Keratinocyte (primary cell): ENCODE measurements at regions not wholly inside any gene's neighbourhood (a gene's known extent, or its start where the extent isn't known, plus 50 kb on each side); places are given as distances from the start of the nearest gene placed in this dataset.

Experiments used
- CTCF ChIP-seq, 3 experiments: IDR thresholded peaks in 1 of 3; conservative IDR thresholded peaks in 1 of 3; optimal IDR thresholded peaks in 1 of 3; 2 replicates in 2 of 3; 3 replicates in 1 of 3; pipeline versions ENCODE3 to v1.5.1; 2011; ENCODE audit warnings: low read length in 3 of 3, mild to moderate bottlenecking in 3 of 3, moderate library complexity in 2 of 3, control low read depth in 1 of 3, inconsistent platforms in 1 of 3; ENCODE audit not compliant: insufficient read depth in 2 of 3; ENCODE audit errors: extremely low read depth in 1 of 3
- EZH2 ChIP-seq: IDR thresholded peaks from one replicate; pipeline ENCODE4 v1.6.1; 2012; ENCODE audit warnings: inconsistent platforms, mild to moderate bottlenecking, low read length, moderate library complexity

DNA sequence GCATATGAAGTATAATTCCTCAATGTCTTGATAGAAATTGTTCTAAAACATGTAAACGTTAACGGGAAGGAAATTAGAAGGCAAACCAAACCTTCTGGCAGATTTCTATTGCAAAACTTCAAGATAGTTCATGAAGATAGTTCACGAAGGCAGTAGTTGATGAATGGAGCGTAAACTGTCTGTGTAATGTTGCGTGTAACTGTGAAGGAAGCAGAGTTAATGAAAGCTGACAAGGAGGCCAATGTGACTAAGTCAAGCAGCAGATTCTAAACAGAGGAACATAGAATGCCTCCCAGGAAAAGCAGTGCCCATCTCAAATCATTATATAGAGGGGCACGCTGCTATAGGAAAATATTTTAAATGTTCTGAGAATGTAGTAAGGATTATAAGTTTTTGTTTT, 659.7 kb upstream of the IGFBP3 start:
- TF ChIP-seq EZH2 (no peak), CTCF (optimal IDR thresholded peaks at IDR 0.05 in 1 of 3, IDR thresholded peaks at IDR 0.05 in 1 of 3, conservative IDR thresholded peaks at IDR 0.05 in 1 of 3; ENCODE audit: extremely low read depth in 1 of 3, insufficient read depth in 2 of 3, low read length in 3 of 3) (no peak)
